ENCODE measurements at regions not wholly inside any gene's neighbourhood (a gene's known extent, or its start where the extent isn't known, plus 50 kb on each side); places are given as distances from the start of the nearest gene placed in this dataset.

GRCh38 chr7:136693166-136694119 lies 175.0 kb upstream of the CHRM2 start:
- TF ChIP-seq CTCF (IDR thresholded peaks at IDR 0.05; ENCODE audit: insufficient read depth, low read length, poor library complexity, severe bottlenecking) (no peak), EZH2phosphoT487 (conservative IDR thresholded peaks at IDR 0.05; ENCODE audit: low read length) (no peak)

GRCh38 chr7:136692221-136692620 lies 176.2 kb upstream of the CHRM2 start:
- H3K9me2 ChIP-seq (replicated peaks; ENCODE audit: insufficient read depth, low read length), result no peaks in the 10 kb centered on the region
- no peak overlapping the region for H3K4me2 ChIP-seq (ENCODE audit: low read depth, low read length, poor library complexity, severe bottlenecking)
- H2AFZ ChIP-seq (ENCODE audit: low read depth, low read length, severe bottlenecking), result no peak overlapping the region
- no peak overlapping the region for H3K4me3 ChIP-seq (ENCODE audit: insufficient read depth, low read length, poor library complexity, severe bottlenecking)
- no peaks in the 10 kb centered on the region for H3K9me3 ChIP-seq (ENCODE audit: insufficient read depth, low read length)
- H3K79me2 ChIP-seq (ENCODE audit: insufficient read depth, low read length), result no peaks in the 10 kb centered on the region
- no peak overlapping the region for H3K27ac ChIP-seq (ENCODE audit: low read depth, low read length)
- H3K27me3 ChIP-seq (ENCODE audit: low read length), result no peaks in the 10 kb centered on the region
- TF ChIP-seq EZH2phosphoT487 (conservative IDR thresholded peaks at IDR 0.05; ENCODE audit: low read length) (no peak), CTCF (IDR thresholded peaks at IDR 0.05; ENCODE audit: insufficient read depth, low read length, poor library complexity, severe bottlenecking) (no peak)
- H3K36me3 ChIP-seq (ENCODE audit: low read length), result no peaks in the 10 kb centered on the region
- no peaks in the 10 kb centered on the region for H3F3A ChIP-seq (ENCODE audit: insufficient read depth)
- H3K9ac ChIP-seq (ENCODE audit: low read length), result no peak overlapping the region
- H4K20me1 ChIP-seq (ENCODE audit: low read depth, low read length), result no peaks in the 10 kb centered on the region

More at GRCh38 chr7:136693166-136694119, 175.0 kb upstream of the CHRM2 start:
- Histone ChIP-seq H3K9me3 (ENCODE audit: insufficient read depth, low read length) (no peaks in the 10 kb centered on the region), H4K20me1 (ENCODE audit: low read depth, low read length) (no peaks in the 10 kb centered on the region), H3K9me2 (replicated peaks; ENCODE audit: insufficient read depth, low read length) (no peaks in the 10 kb centered on the region), H3K9ac (ENCODE audit: low read length) (no peak overlapping the region), H3K4me3 (ENCODE audit: insufficient read depth, low read length, poor library complexity, severe bottlenecking) (no peak overlapping the region), H2AFZ (ENCODE audit: low read depth, low read length, severe bottlenecking) (no peak overlapping the region), H3K27ac (ENCODE audit: low read depth, low read length) (no peak overlapping the region), H3K4me2 (ENCODE audit: low read depth, low read length, poor library complexity, severe bottlenecking) (no peak overlapping the region), H3K79me2 (ENCODE audit: insufficient read depth, low read length) (no peaks in the 10 kb centered on the region), H3F3A (ENCODE audit: insufficient read depth) (no peaks in the 10 kb centered on the region), H3K27me3 (ENCODE audit: low read length) (no peaks in the 10 kb centered on the region), H3K36me3 (ENCODE audit: low read length) (no peaks in the 10 kb centered on the region)

GRCh38 chr7:136688601-136689000 lies 179.9 kb upstream of the CHRM2 start:
- Histone ChIP-seq H3K9me3 (ENCODE audit: insufficient read depth, low read length) (no peaks in the 10 kb centered on the region), H3K27ac (ENCODE audit: low read depth, low read length) (no peak overlapping the region), H2AFZ (ENCODE audit: low read depth, low read length, severe bottlenecking) (no peak overlapping the region), H3K9ac (ENCODE audit: low read length) (no peak overlapping the region), H3F3A (ENCODE audit: insufficient read depth) (no peaks in the 10 kb centered on the region), H3K4me3 (ENCODE audit: insufficient read depth, low read length, poor library complexity, severe bottlenecking) (no peak overlapping the region), H4K20me1 (ENCODE audit: low read depth, low read length) (no peaks in the 10 kb centered on the region), H3K4me2 (ENCODE audit: low read depth, low read length, poor library complexity, severe bottlenecking) (no peak overlapping the region), H3K79me2 (ENCODE audit: insufficient read depth, low read length) (no peaks in the 10 kb centered on the region), H3K27me3 (ENCODE audit: low read length) (no peaks in the 10 kb centered on the region), H3K36me3 (ENCODE audit: low read length) (no peaks in the 10 kb centered on the region), H3K9me2 (replicated peaks; ENCODE audit: insufficient read depth, low read length) (no peaks in the 10 kb centered on the region)
- TF ChIP-seq CTCF (IDR thresholded peaks at IDR 0.05; ENCODE audit: insufficient read depth, low read length, poor library complexity, severe bottlenecking), result no peak
- no peak for TF ChIP-seq EZH2phosphoT487 (conservative IDR thresholded peaks at IDR 0.05; ENCODE audit: low read length)
